IMR-90 (cell line): ENCODE measurements at regions not wholly inside any gene's neighbourhood (a gene's known extent, or its start where the extent isn't known, plus 50 kb on each side); places are given as distances from the start of the nearest gene placed in this dataset.

Source experiments
- CTCF ChIP-seq: conservative IDR thresholded peaks from 2 replicates; pipeline ENCODE4 v1.5.1; 2012; ENCODE audit warnings: mild to moderate bottlenecking, low read depth, low read length, improper control_type of control experiment
- FOS ChIP-seq: fragments of 150-350 bp; IDR thresholded peaks from 2 replicates; pipeline ENCODE4 v1.6.1; 2016; ENCODE audit warnings: low read depth, low read length

GRCh38 chr10:44834131-44834530 lies 77.0 kb upstream of the TMEM72 start:
- TF ChIP-seq FOS: no peak
- no peak for TF ChIP-seq CTCF
